ENCODE measurements at regions not wholly inside any gene's neighbourhood (a gene's known extent, or its start where the extent isn't known, plus 50 kb on each side); places are given as distances from the start of the nearest gene placed in this dataset.

- TF ChIP-seq ZNF8 (CRISPR knock-in tag; IDR thresholded peaks at IDR 0.05) (no peak), CSRNP3 (CRISPR knock-in tag; IDR thresholded peaks at IDR 0.05) (no peak), ZNF70 (CRISPR knock-in tag; IDR thresholded peaks at IDR 0.05) (no peak), ARNTL (CRISPR knock-in tag; IDR thresholded peaks at IDR 0.05; ENCODE audit: borderline replicate concordance, low read depth) (no peak), BACH2 (CRISPR knock-in tag; IDR thresholded peaks at IDR 0.05; ENCODE audit: borderline replicate concordance) (no peak), ISL1 (CRISPR knock-in tag; IDR thresholded peaks at IDR 0.05) (no peak), RARB (CRISPR knock-in tag; IDR thresholded peaks at IDR 0.05) (no peak), PATZ1 (CRISPR knock-in tag; IDR thresholded peaks at IDR 0.05; ENCODE audit: borderline replicate concordance) (no peak), POU6F1 (CRISPR knock-in tag; IDR thresholded peaks at IDR 0.05; ENCODE audit: borderline replicate concordance, low read depth) (no peak)
- no peak for ATAC-seq
Observed at GRCh38 chr2:47655563-47655880, 84.7 kb upstream of the KCNK12 start.

- ATAC-seq, result no peak
- no peak for TF ChIP-seq ZC3H10 (CRISPR knock-in tag; IDR thresholded peaks at IDR 0.05)
- no peak for TF ChIP-seq RARB (CRISPR knock-in tag; IDR thresholded peaks at IDR 0.05)
- TF ChIP-seq TOX (CRISPR knock-in tag; IDR thresholded peaks at IDR 0.05; ENCODE audit: borderline replicate concordance), result no peak
- no peak for TF ChIP-seq ZFP3 (CRISPR knock-in tag; IDR thresholded peaks at IDR 0.05)
- TF ChIP-seq BACH2 (CRISPR knock-in tag; IDR thresholded peaks at IDR 0.05; ENCODE audit: borderline replicate concordance), result no peak
- no peak for TF ChIP-seq CSDC2 (CRISPR knock-in tag; IDR thresholded peaks at IDR 0.05)
- no peak for TF ChIP-seq CREB5 (CRISPR knock-in tag; IDR thresholded peaks at IDR 0.05; ENCODE audit: low read depth)
- TF ChIP-seq ARNTL (CRISPR knock-in tag; IDR thresholded peaks at IDR 0.05; ENCODE audit: borderline replicate concordance, low read depth), result no peak
- no peak for TF ChIP-seq PPARA (CRISPR knock-in tag; IDR thresholded peaks at IDR 0.05; ENCODE audit: borderline replicate concordance)
- TF ChIP-seq ZNF70 (CRISPR knock-in tag; IDR thresholded peaks at IDR 0.05), result no peak
- TF ChIP-seq TSHZ2 (CRISPR knock-in tag; IDR thresholded peaks at IDR 0.05), result no peak
- TF ChIP-seq CSRNP3 (CRISPR knock-in tag; IDR thresholded peaks at IDR 0.05), result no peak
- TF ChIP-seq SNAI2 (CRISPR knock-in tag; IDR thresholded peaks at IDR 0.05), result no peak
- TF ChIP-seq POU6F1 (CRISPR knock-in tag; IDR thresholded peaks at IDR 0.05; ENCODE audit: borderline replicate concordance, low read depth), result no peak
- no peak for TF ChIP-seq ZNF565 (CRISPR knock-in tag; conservative IDR thresholded peaks at IDR 0.05; ENCODE audit: low read depth)
Observed at GRCh38 chr2:47654790-47655562, 84.2 kb upstream of the KCNK12 start.
